Erythroblast (primary cell): ENCODE measurements at regions not wholly inside any gene's neighbourhood (a gene's known extent, or its start where the extent isn't known, plus 50 kb on each side); places are given as distances from the start of the nearest gene placed in this dataset.

Experiments
- GATA1 ChIP-seq: IDR thresholded peaks from 2 replicates; pipeline ENCODE4 v1.6.1; 2011; ENCODE audit warnings: low read depth, mild to moderate bottlenecking, control low read depth, low read length, moderate library complexity
- POLR2A ChIP-seq: IDR thresholded peaks from 2 replicates; pipeline ENCODE4 v1.6.1; 2011; ENCODE audit warnings: mild to moderate bottlenecking, low read length

DNA sequence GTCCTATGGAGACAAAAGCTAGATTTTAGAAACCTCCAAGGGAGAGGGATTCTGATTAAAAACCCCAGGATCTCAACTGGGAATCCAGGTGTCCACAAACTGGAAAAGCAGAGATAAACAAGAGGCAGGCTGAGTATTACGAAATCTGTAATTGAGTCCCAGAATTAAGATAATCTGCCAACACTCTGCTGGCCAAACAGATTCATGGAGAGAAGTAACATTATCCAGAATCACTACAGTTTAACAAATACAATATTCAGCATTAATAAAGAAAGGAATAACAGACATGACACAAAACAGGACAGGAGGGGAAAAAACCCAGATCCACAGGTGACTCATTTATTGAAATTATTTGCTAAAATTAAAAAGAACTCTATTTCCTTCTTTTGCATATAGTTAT is 227.2 kb upstream of the NANOGP8 start:
- TF ChIP-seq POLR2A (no peak), GATA1 (no peak)
